ENCODE measurements at regions not wholly inside any gene's neighbourhood (a gene's known extent, or its start where the extent isn't known, plus 50 kb on each side); places are given as distances from the start of the nearest gene placed in this dataset.

- H3K79me2 ChIP-seq (ENCODE audit: insufficient read depth, low read depth, low read length), result no peaks in the 10 kb centered on the region
- no peaks in the 10 kb centered on the region for H3K4me1 ChIP-seq (ENCODE audit: insufficient read depth, low read length, poor library complexity, severe bottlenecking)
- no peak overlapping the region for H3K4me3 ChIP-seq (ENCODE audit: low read depth, low read length, poor library complexity, severe bottlenecking)
- H4K20me1 ChIP-seq (ENCODE audit: insufficient read depth, low read length), result no peaks in the 10 kb centered on the region
- TF ChIP-seq, protein P1, sequence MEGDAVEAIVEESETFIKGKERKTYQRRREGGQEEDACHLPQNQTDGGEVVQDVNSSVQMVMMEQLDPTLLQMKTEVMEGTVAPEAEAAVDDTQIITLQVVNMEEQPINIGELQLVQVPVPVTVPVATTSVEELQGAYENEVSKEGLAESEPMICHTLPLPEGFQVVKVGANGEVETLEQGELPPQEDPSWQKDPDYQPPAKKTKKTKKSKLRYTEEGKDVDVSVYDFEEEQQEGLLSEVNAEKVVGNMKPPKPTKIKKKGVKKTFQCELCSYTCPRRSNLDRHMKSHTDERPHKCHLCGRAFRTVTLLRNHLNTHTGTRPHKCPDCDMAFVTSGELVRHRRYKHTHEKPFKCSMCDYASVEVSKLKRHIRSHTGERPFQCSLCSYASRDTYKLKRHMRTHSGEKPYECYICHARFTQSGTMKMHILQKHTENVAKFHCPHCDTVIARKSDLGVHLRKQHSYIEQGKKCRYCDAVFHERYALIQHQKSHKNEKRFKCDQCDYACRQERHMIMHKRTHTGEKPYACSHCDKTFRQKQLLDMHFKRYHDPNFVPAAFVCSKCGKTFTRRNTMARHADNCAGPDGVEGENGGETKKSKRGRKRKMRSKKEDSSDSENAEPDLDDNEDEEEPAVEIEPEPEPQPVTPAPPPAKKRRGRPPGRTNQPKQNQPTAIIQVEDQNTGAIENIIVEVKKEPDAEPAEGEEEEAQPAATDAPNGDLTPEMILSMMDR (conservative IDR thresholded peaks at IDR 0.05; ENCODE audit: low read length), result no peak
- TF ChIP-seq EZH2phosphoT487 (IDR thresholded peaks at IDR 0.05; ENCODE audit: borderline replicate concordance, low read depth, low read length), result no peak
- no peak overlapping the region for H2AFZ ChIP-seq (ENCODE audit: low read length)
- H3K9me2 ChIP-seq (ENCODE audit: insufficient read depth, low read length), result no peaks in the 10 kb centered on the region
- no TSS peak for BruUV-seq (replicated peaks)
- intact Hi-C loops (cut with micrococcal nuclease; ENCODE audit: unreplicated experiment), result no loop called here
- no peak for DNase-seq (ENCODE audit: low spot score)
- no peak overlapping the region for H3K27ac ChIP-seq (ENCODE audit: low read depth, low read length, poor library complexity, severe bottlenecking)
- ChIA-PET CTCF (ENCODE audit: unreplicated experiment) (no interaction called here), POLR2A (no interaction called here)
- no peak overlapping the region for H3K4me2 ChIP-seq (ENCODE audit: low read length)
- no peaks in the 10 kb centered on the region for H3K36me3 ChIP-seq (ENCODE audit: insufficient read depth, low read length)
- H3K9me3 ChIP-seq (ENCODE audit: low read length), result no peaks in the 10 kb centered on the region
Observed at GRCh38 chr16:52182840-52183239, 364.1 kb downstream of the TOX3 start.

DNA sequence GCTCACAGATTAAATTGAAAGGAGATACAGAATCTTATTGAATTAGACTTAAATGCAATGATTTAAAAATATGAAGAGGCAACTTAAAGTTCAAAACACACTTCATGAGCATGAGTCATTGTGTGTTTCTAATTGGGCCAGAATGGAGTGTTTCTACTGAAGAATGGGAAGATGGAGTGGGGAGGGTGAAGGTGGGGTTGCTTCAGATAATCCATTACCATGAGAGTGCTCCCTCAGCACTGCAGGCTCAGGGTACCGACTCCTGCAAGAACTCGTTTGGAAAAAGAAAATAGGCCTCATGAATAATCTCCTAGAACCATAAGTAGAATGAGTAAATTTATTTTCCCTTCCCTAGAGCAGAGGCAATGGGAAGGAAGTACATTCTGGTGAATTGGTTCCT lies 372.8 kb downstream of the TOX3 start:
- Histone ChIP-seq H3K79me2 (ENCODE audit: insufficient read depth, low read depth, low read length) (no peaks in the 10 kb centered on the region), H3K4me3 (ENCODE audit: low read depth, low read length, poor library complexity, severe bottlenecking) (no peak overlapping the region), H3K36me3 (ENCODE audit: insufficient read depth, low read length) (no peaks in the 10 kb centered on the region), H3K9me3 (ENCODE audit: low read length) (no peaks in the 10 kb centered on the region), H3K9me2 (ENCODE audit: insufficient read depth, low read length) (no peaks in the 10 kb centered on the region), H2AFZ (ENCODE audit: low read length) (no peak overlapping the region), H3K4me1 (ENCODE audit: insufficient read depth, low read length, poor library complexity, severe bottlenecking) (no peaks in the 10 kb centered on the region), H4K20me1 (ENCODE audit: insufficient read depth, low read length) (no peaks in the 10 kb centered on the region), H3K27ac (ENCODE audit: low read depth, low read length, poor library complexity, severe bottlenecking) (no peak overlapping the region), H3K4me2 (ENCODE audit: low read length) (no peak overlapping the region)
- no peak for TF ChIP-seq EZH2phosphoT487 (IDR thresholded peaks at IDR 0.05; ENCODE audit: borderline replicate concordance, low read depth, low read length)
- TF ChIP-seq, protein P1 (conservative IDR thresholded peaks at IDR 0.05; ENCODE audit: low read length), result no peak
- intact Hi-C loops (cut with micrococcal nuclease; ENCODE audit: unreplicated experiment), result no loop called here
- BruUV-seq (replicated peaks), result no TSS peak
- ChIA-PET CTCF (ENCODE audit: unreplicated experiment) (no interaction called here), POLR2A (interaction anchor here (0.6 to 0.7 kb wide), 2 partner anchors 28 to 763 kb away, joined by 3 to 8 read pairs; no protein-coding TSS in a partner anchor)
- DNase-seq (ENCODE audit: low spot score), result no peak

- Histone ChIP-seq H3K9me2 (ENCODE audit: insufficient read depth, low read length) (no peaks in the 10 kb centered on the region), H3K9me3 (ENCODE audit: low read length) (no peaks in the 10 kb centered on the region), H3K4me1 (ENCODE audit: insufficient read depth, low read length, poor library complexity, severe bottlenecking) (no peaks in the 10 kb centered on the region), H3K79me2 (ENCODE audit: insufficient read depth, low read depth, low read length) (no peaks in the 10 kb centered on the region), H3K36me3 (ENCODE audit: insufficient read depth, low read length) (no peaks in the 10 kb centered on the region), H2AFZ (ENCODE audit: low read length) (no peak overlapping the region), H3K27ac (ENCODE audit: low read depth, low read length, poor library complexity, severe bottlenecking) (no peak overlapping the region), H3K4me3 (ENCODE audit: low read depth, low read length, poor library complexity, severe bottlenecking) (no peak overlapping the region), H3K4me2 (ENCODE audit: low read length) (no peak overlapping the region), H4K20me1 (ENCODE audit: insufficient read depth, low read length) (no peaks in the 10 kb centered on the region)
- CTCF ChIA-PET (ENCODE audit: unreplicated experiment), result no interaction called here
- intact Hi-C loops (cut with micrococcal nuclease; ENCODE audit: unreplicated experiment), result no loop called here
- no peak for DNase-seq (ENCODE audit: low spot score)
- no peak for TF ChIP-seq EZH2phosphoT487 (IDR thresholded peaks at IDR 0.05; ENCODE audit: borderline replicate concordance, low read depth, low read length)
- TF ChIP-seq, protein P1 (conservative IDR thresholded peaks at IDR 0.05; ENCODE audit: low read length), result no peak
- POLR2A ChIA-PET, result interaction anchor here (0.5 to 0.8 kb wide), 2 partner anchors 10 to 70 kb away, joined by 3 to 6 read pairs; no protein-coding TSS in a partner anchor
- no TSS peak for BruUV-seq (replicated peaks)
Observed at GRCh38 chr16:52171481-52171880, 375.5 kb downstream of the TOX3 start.

Data from OCI-LY7 (cell line).